Activated CD8-positive, alpha-beta T cell treated with anti-CD3 and anti-CD28 coated beads for 36 hours (primary cell): ENCODE measurements at regions not wholly inside any gene's neighbourhood (a gene's known extent, or its start where the extent isn't known, plus 50 kb on each side); places are given as distances from the start of the nearest gene placed in this dataset.

Source experiments
- ATAC-seq: fragments of 200-7000 bp; cut with Tn5 transposase; one replicate; pipeline ENCODE4 v1.10.0; 2021; ENCODE audit warnings: mild to moderate bottlenecking, moderate library complexity
- CTCF ChIA-PET: fragments of 350-600 bp; sonication (Branson Sonifier 250); formaldehyde crosslinking; loops from one replicate; lab custom pipeline; 2021; ENCODE audit warnings: antibody characterized with exemption; lab: Charles Lee
- POLR2A ChIA-PET: fragments of 350-600 bp; sonication (Branson Sonifier 250); formaldehyde crosslinking; loops from one replicate; lab custom pipeline; 2021; ENCODE audit warnings: antibody characterized with exemption; lab: Charles Lee
- DNase-seq: peaks from one replicate; pipeline ENCODE4 v3.0.0-alpha.2; 2020
- H3K27ac Mint-ChIP-seq: one replicate; pipeline ENCODE4 v1.8.0; 2021; ENCODE audit warnings: mild to moderate bottlenecking, mixed read lengths
- H3K27me3 Mint-ChIP-seq: one replicate; pipeline ENCODE4 v1.8.0; 2021; ENCODE audit warnings: mixed read lengths
- H3K36me3 Mint-ChIP-seq: one replicate; pipeline ENCODE4 v1.8.0; 2021; ENCODE audit warnings: low read depth, mixed read lengths
- H3K4me1 Mint-ChIP-seq: one replicate; pipeline ENCODE4 v1.8.0; 2021; ENCODE audit warnings: low read depth, mixed read lengths
- H3K4me3 Mint-ChIP-seq: one replicate; pipeline ENCODE4 v1.8.0; 2021; ENCODE audit warnings: mild to moderate bottlenecking, moderate library complexity, mixed read lengths
- H3K9me3 Mint-ChIP-seq: one replicate; pipeline ENCODE4 v1.8.0; 2021; ENCODE audit warnings: mixed read lengths
- CTCF ChIP-seq: fragments of 200-600 bp; IDR thresholded peaks from one replicate; pipeline ENCODE4 v1.8.0; 2022; ENCODE audit warnings: antibody characterized with exemption, mild to moderate bottlenecking
- intact Hi-C: fragments of 100-400 bp; cut with micrococcal nuclease; formaldehyde crosslinking; loops from one replicate; pipeline ENCODE4 v1.10.0; 2022

DNA sequence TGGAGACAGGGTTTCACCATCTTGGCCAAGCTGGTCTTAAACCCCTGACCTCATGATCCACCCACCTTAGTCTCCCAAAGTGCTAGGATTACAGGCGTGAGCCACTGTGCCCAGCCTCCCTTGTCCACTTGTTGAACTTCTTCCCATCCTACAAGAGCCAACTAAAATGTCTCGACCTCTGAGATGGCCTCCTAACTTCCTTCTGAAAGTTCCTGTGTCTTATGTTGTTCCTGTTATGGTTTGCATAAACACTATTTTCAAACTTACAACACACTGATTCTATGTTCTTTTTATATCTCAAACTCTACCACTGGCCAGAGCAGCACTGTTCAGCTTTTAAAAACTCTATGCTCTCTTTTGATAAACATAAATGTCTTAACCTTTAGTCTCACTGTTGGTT, 63.3 kb upstream of the UGP2 start:
- Mint-ChIP-seq H3K4me3 (no peak overlapping the region), H3K27ac (no peak overlapping the region), H3K27me3 (no peaks in the 10 kb centered on the region), H3K4me1 (no peaks in the 10 kb centered on the region), H3K36me3 (no peaks in the 10 kb centered on the region), H3K9me3 (no peaks in the 10 kb centered on the region)
- DNase-seq, result no peak
- ChIA-PET POLR2A (interaction anchor here (0.8 kb wide), 2 partner anchors 41 to 101 kb away, joined by 3 read pairs; no protein-coding TSS in a partner anchor), CTCF (no interaction called here)
- TF ChIP-seq CTCF, result no peak
- intact Hi-C loops, result no loop called here
- ATAC-seq, result no peak

DNA sequence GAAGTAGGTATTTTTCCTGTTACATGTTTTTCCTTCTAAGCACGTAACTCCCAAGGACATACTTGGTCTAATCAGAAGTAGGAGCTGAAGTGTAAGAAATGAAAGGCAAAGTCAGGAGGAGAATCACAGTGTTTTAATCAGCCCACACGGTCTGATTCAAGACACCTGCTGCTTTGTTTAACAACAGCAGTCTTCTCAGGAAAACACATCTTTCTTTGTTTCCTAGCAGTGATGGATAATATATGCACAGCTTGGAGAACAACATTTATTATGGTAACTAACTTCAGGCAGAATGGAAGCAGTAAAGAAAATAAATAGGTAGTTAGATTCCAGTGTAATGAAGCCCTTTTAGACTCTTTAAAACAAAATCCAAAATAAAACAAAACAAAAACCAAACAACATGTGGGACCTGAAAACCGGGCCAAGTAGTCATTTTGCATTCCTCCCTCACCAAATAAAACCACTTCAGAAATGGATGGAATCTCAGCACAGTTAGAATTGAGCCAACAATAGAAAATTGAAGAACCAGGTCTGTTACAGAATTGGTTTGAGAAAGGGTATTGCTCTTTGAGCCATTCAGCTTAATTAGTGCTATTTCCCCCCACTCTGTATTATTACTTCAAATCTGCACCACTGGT, 61.1 kb upstream of the UGP2 start:
- intact Hi-C loops, result no loop called here
- ChIA-PET POLR2A (no interaction called here), CTCF (no interaction called here)
- H3K9me3 Mint-ChIP-seq, result no peaks in the 10 kb centered on the region
- H3K36me3 Mint-ChIP-seq, result no peaks in the 10 kb centered on the region
- no peak for DNase-seq
- no peak for ATAC-seq
- no peaks in the 10 kb centered on the region for H3K4me1 Mint-ChIP-seq
- no peak for TF ChIP-seq CTCF
- no peaks in the 10 kb centered on the region for H3K27me3 Mint-ChIP-seq
- no peak overlapping the region for H3K4me3 Mint-ChIP-seq
- H3K27ac Mint-ChIP-seq, result no peak overlapping the region

DNA sequence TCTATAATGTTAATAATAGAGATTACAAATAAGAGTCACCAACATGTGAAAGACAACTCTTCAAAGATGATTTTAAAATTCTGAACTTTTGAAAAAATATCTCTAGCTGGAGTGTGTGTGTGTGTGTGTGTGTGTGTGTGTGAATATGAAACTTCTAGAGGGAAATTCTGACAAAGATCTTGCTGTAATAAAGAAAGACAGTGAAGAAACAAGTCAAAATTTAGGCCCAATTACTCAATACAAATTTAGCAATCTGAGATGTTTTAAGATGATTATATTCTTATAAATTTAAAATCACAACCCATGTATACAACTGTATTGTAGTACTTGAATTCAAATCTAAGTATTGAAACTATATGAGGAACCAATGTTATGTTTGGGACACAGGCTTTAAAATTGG, 57.2 kb upstream of the UGP2 start:
- Mint-ChIP-seq H3K36me3 (no peaks in the 10 kb centered on the region), H3K4me3 (no peak overlapping the region), H3K27me3 (no peaks in the 10 kb centered on the region), H3K4me1 (peaks cover 1% of the 10 kb centered on the region), H3K9me3 (no peaks in the 10 kb centered on the region), H3K27ac (no peak overlapping the region)
- intact Hi-C loops, result no loop called here
- CTCF ChIA-PET, result no interaction called here
- TF ChIP-seq CTCF, result no peak
- DNase-seq (no peak), ATAC-seq (no peak)
- POLR2A ChIA-PET, result no interaction called here

- ChIA-PET POLR2A (no interaction called here), CTCF (no interaction called here)
- no peak for TF ChIP-seq CTCF
- Mint-ChIP-seq H3K4me1 (peaks cover 1% of the 10 kb centered on the region), H3K9me3 (no peaks in the 10 kb centered on the region), H3K36me3 (no peaks in the 10 kb centered on the region), H3K27ac (no peak overlapping the region), H3K4me3 (no peak overlapping the region), H3K27me3 (no peaks in the 10 kb centered on the region)
- DNase-seq (no peak), ATAC-seq (no peak)
- intact Hi-C loops, result no loop called here
Measured at GRCh38 chr2:63785096-63785495, 56.6 kb upstream of the UGP2 start.

DNA sequence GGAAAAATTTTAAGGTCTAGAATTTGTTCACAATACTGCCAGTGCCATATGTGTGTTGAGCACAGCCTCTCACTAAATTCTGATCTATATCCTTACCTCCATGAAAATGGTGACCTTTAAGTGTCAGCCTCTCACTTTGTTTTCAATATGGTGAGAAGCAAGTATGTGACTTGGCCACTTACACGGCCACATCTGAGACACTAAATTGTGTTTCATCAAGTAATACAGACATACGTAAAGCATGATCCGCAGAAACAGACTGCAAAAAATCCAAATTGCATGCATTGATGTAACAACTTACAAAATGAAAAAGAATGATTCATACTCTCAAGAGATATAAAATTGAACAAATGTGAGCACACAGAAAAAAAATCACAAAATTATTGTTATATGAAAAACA, 55.2 kb upstream of the UGP2 start:
- Mint-ChIP-seq H3K4me1 (peaks cover 1% of the 10 kb centered on the region), H3K9me3 (no peaks in the 10 kb centered on the region), H3K27ac (no peak overlapping the region), H3K27me3 (no peaks in the 10 kb centered on the region), H3K4me3 (no peak overlapping the region), H3K36me3 (no peaks in the 10 kb centered on the region)
- no peak for TF ChIP-seq CTCF
- POLR2A ChIA-PET, result no interaction called here
- CTCF ChIA-PET, result no interaction called here
- intact Hi-C loops, result no loop called here
- DNase-seq (no peak), ATAC-seq (no peak)
